ENCODE measurements at regions not wholly inside any gene's neighbourhood (a gene's known extent, or its start where the extent isn't known, plus 50 kb on each side); places are given as distances from the start of the nearest gene placed in this dataset.
"Not testable (repeated sequence)": the region's sequence is repeated elsewhere in the genome, so short reads cannot be mapped to it uniquely, and the experiment has no call there.

GRCh38 chr1:217135987-217136894 lies 413.0 kb upstream of the ESRRG start:
- no peak for DNase-seq (ENCODE audit: low spot score in 2 of 2)
- TF ChIP-seq POLR2A (IDR thresholded peaks at IDR 0.05) (no peak), CTCF (IDR thresholded peaks at IDR 0.05) (no peak)
- intact Hi-C loops (cut with DNase I; ENCODE audit: low total_unique reads): no loop called here
- no peak overlapping the region for H3K4me3 ChIP-seq (ENCODE audit: low read depth, poor library complexity, severe bottlenecking)
- 13 to 17% methylated on average over 36 of the region's 36 CpGs for WGBS, 2 donors

GRCh38 chr1:217135569-217135915 lies 412.3 kb upstream of the ESRRG start:
- TF ChIP-seq POLR2A (IDR thresholded peaks at IDR 0.05) (no peak), CTCF (IDR thresholded peaks at IDR 0.05) (no peak)
- intact Hi-C loops (cut with DNase I; ENCODE audit: low total_unique reads): no loop called here
- no peak for DNase-seq (ENCODE audit: low spot score in 2 of 2)
- WGBS, 2 donors: 1% methylated on average over 32 of the region's 32 CpGs
- peak overlapping the region; percentile 18 for H3K4me3 ChIP-seq (ENCODE audit: low read depth, poor library complexity, severe bottlenecking)

GRCh38 chr1:217134857-217135568 lies 411.8 kb upstream of the ESRRG start:
- TF ChIP-seq CTCF (IDR thresholded peaks at IDR 0.05) (no peak), POLR2A (IDR thresholded peaks at IDR 0.05) (no peak)
- H3K4me3 ChIP-seq (ENCODE audit: low read depth, poor library complexity, severe bottlenecking): peak overlapping the region; percentile 18
- DNase-seq (ENCODE audit: low spot score in 2 of 2): peak in 1 of 2 donors; percentile 82
- WGBS, 2 donors: 2 to 4% methylated on average over 49 of the region's 49 CpGs
- intact Hi-C loops (cut with DNase I; ENCODE audit: low total_unique reads): no loop called here

GRCh38 chr1:217133958-217134856 lies 411.0 kb upstream of the ESRRG start:
- intact Hi-C loops (cut with DNase I; ENCODE audit: low total_unique reads): no loop called here
- TF ChIP-seq POLR2A (IDR thresholded peaks at IDR 0.05): no peak
- no peak for TF ChIP-seq CTCF (IDR thresholded peaks at IDR 0.05)
- 1 to 2% methylated on average over 44 to 52 of the region's 53 CpGs for WGBS, 2 donors

GRCh38 chr1:217133092-217133491 lies 409.9 kb upstream of the ESRRG start:
- TF ChIP-seq POLR2A (IDR thresholded peaks at IDR 0.05) (no peak), CTCF (IDR thresholded peaks at IDR 0.05) (no peak)
- intact Hi-C loops (cut with DNase I; ENCODE audit: low total_unique reads): no loop called here
- WGBS, 2 donors: 63 to 64% methylated on average over 20 of the region's 20 CpGs
- no peak overlapping the region for H3K4me3 ChIP-seq (ENCODE audit: low read depth, poor library complexity, severe bottlenecking)
- no peak for DNase-seq (ENCODE audit: low spot score in 2 of 2)

More at GRCh38 chr1:217133958-217134856, 411.0 kb upstream of the ESRRG start:
- H3K4me3 ChIP-seq (ENCODE audit: low read depth, poor library complexity, severe bottlenecking): no peak overlapping the region
- no peak for DNase-seq (ENCODE audit: low spot score in 2 of 2)

GRCh38 chr1:217123340-217123739 lies 400.1 kb upstream of the ESRRG start:
- DNase-seq (ENCODE audit: low spot score in 2 of 2); H3K4me3 ChIP-seq (ENCODE audit: low read depth, poor library complexity, severe bottlenecking); intact Hi-C loops (cut with DNase I; ENCODE audit: low total_unique reads): not testable (repeated sequence)
- 64 to 65% methylated on average over 1 of the region's 1 CpG for WGBS, 2 donors
